GM23248 (cell line): ENCODE measurements at regions not wholly inside any gene's neighbourhood (a gene's known extent, or its start where the extent isn't known, plus 50 kb on each side); places are given as distances from the start of the nearest gene placed in this dataset.

Source experiments
- EZH2 ChIP-seq: fragments of 200-600 bp; sonication (generic); IDR thresholded peaks from 2 replicates; pipeline ENCODE4 v1.6.1; 2018; ENCODE audit warnings: antibody characterized with exemption, mild to moderate bottlenecking; ENCODE audit not compliant: insufficient read depth, poor library complexity, severe bottlenecking
- EZH2phosphoT487 ChIP-seq: fragments of 200-600 bp; sonication (generic); IDR thresholded peaks from 2 replicates; pipeline ENCODE4 v1.6.1; 2018; ENCODE audit warnings: antibody characterized with exemption, moderate library complexity, mild to moderate bottlenecking, low read depth; ENCODE audit not compliant: insufficient read depth

DNA sequence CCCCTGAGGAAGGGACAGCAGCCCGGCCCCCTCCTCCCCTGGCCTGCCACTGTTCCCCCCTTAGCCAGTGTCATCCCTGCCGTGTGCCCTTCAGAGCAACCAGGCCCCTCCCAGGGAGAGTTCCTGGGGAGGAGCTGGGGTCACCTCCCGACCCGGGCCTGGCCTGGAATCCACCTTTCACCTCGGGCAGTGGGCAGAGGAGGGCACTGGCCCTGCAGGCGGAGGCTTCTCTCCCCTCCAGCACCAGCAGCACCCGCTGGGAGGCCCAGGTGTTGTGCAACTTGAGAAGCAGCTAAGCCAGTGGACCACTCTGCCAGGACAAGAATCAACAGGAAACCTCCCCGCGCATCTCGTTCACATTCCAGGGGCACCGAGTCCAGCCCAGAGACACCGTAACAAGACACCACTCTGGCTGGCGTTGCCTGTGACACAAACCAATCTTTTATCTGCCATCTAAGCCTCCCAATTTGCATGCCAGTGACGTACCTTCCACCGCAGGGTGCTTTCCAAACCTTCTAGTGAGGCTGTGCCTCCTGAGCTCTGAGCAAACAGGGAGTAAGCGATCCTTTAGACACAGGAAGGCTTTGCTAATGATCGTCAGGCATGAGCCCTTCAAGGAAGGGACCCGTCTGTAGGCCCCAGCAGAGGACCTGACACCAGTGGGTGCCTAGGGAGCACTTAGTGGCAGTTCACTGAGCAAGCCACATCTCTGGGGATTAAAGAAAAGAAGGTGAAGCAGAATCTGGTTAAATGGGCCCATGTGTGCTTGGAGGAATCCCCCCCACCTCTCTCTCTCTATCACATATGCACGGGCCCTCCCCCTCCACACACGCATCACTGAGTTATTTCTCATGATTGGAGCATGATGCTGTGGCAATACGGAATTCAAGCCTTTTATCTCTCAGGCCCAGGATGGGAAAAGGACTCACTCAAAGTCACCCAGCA lies 98.9 kb upstream of the TLE3 start:
- no peak for TF ChIP-seq EZH2phosphoT487
- TF ChIP-seq EZH2 = no peak
